Left kidney (tissue), 1 donor: ENCODE measurements at regions not wholly inside any gene's neighbourhood (a gene's known extent, or its start where the extent isn't known, plus 50 kb on each side); places are given as distances from the start of the nearest gene placed in this dataset.

Experiments
- DNase-seq: peaks from one replicate; pipeline ENCODE4 v3.0.0-alpha.2; 2013

DNA sequence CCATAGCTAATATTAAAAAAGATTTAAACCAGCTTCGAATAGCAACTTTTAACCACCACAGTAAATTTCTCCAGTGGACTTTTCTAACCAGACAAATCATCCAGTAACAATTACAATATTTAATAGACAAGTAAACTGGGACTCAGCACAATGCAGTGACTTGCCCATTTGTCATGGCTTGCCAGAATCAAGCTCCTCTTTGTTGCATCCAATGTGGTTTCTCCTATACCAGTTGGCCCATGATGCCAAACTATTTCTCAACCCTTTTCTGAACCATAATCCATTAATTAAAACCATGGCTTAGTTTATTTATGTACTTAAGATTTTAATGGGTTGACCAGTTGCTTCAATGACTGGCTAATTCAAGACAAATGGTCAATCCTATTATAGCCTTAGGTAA lies 64.4 kb downstream of the DIO2 start:
- no peak for DNase-seq

DNA sequence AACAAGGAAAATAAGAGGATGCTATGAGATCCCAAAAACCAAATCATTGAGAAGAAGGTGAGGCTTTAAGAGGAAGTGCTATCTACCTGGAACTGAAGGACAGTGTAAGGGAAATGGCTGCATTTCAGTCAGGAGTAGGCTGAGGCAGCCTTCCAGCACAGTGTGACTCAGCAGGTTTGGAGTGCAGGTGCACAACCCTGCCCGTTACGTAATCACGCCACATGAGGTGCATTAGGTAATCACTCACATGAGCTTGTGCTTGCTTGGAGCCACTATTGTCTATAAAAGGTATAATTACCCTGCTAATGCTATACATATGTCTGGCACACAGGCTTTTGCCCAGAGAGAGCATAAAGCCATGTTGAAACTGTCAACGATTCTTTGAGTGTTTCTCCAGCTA lies 74.9 kb downstream of the DIO2 start:
- no peak for DNase-seq

DNA sequence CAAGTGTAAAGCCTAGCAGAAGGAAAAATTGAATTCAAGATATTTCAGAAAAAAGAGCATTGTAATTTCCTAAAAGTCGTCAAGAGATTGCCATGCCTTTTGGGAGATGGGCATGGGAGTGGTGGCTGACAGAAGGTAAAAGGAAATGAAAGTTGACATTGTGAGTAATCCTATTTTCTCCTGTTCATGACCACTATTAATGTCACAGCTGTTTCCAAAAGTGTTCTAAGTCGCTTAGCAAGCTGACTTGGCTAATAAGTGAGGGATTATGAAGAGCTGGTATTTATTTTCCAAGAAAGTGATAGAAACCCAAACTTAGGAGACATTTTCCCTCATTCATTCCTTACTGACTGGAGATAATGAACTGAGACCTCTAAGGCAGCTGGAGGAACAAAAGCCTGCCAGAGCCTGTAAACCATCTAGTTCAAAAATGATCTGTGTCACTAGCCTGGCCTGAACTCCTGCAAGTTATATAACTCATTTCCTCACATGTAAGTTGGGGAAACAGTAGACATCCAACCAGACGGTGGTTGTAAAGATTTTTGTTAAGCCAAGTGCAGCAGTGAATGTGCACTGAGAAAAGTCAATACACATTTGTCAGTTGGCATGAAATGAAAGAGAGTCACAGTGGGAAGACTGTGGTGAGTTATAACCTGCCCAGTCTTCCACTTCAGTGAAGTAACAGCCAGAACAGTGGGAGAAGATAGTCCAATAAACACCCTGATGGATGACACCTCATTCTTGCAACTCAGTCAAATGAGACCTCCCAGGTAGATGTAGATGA lies 75.8 kb downstream of the DIO2 start:
- DNase-seq, result no peak

DNA sequence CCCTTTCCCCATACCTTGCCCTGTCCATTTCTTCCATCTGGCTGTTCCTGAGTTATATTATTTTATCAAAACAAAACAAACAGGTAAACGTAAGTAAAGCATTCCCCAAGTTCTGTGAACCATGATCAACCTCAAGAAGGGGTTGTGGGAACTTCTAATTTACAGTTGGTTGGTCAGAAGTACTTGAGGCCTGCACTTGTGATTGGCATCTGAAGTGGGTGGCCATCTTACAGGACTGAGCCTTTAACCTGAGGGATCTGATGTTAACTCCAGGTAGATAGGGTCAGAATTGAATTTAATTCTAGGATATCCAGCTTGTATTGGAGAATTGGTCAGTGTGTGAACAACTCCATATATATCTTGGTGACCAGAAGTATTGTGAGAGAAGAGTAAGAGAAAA lies 77.0 kb downstream of the DIO2 start:
- DNase-seq, result no peak

DNA sequence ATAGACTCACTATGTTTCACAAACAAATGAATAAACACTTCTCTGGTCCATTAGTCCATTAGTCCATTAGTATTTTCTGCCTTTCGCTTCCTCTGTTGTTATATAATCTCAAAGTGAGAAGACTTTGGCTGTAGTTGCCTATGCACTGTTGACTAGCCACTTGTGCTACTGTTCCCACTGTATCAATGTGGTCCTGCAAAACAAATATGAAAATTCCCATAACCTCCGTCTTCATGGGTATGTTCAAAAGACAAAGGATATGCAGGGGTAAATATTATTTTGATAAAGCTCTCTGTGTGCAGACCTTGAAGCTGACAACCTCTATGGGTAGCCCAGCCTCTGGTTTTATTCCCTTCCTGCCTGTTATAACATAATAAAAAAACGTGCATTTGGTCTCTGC lies 77.8 kb downstream of the DIO2 start:
- DNase-seq, result no peak

DNA sequence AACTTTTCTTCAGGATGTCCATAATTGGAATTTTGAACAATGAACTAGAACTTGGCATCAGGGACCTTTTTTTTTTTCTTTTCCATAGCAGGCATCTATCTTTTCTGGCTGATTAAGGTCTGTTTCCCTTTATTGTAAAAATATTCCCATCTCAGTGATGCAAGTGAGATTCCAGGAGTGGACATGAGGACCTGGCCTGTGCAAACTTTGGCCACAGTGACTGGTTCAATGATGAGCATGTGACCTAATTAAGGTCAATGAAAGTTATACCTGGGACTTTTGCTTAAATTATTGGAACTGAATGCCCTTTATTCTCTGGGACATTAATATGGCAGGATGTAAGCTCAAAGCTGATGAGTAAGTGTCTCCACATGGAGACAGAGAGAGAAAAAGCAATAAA lies 83.8 kb downstream of the DIO2 start:
- no peak for DNase-seq

DNA sequence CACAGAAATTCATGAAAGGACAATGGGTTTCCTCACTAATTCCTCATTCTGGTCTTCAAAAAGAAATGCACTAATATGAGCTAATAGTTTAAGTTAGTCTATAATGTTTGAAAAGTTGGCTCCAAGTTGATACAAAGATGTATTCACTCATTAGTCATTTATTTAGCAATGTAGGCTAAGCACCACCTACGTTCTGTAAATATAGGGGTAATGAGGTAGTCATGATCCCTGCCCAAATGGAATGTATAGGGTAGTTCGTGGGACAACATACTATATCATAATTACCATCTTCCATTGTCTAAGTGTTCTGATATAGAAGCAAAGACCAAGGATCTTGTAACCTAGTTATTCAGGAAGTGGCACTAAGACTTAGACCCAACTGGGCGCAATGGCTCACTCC lies 86.5 kb downstream of the DIO2 start:
- DNase-seq, result no peak

DNA sequence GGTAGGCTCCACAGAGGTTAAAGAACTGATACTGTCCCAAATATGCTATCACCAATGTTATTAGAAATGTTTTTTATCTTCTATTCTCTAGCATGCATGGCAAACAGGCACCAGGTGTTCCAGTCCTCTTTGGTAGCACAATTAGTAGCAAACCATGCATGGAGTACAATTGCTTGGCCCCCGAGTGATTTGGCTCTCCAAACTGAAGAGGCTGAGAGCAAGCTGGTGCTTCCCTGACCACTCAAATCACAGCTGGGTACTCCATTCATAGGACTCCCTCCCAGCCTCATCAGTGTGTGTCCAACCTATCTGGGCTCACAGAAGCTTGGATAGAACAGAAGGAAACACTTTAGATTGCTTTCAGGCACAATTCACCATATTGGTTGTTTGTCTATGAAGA lies 93.4 kb downstream of the DIO2 start:
- no peak for DNase-seq

DNA sequence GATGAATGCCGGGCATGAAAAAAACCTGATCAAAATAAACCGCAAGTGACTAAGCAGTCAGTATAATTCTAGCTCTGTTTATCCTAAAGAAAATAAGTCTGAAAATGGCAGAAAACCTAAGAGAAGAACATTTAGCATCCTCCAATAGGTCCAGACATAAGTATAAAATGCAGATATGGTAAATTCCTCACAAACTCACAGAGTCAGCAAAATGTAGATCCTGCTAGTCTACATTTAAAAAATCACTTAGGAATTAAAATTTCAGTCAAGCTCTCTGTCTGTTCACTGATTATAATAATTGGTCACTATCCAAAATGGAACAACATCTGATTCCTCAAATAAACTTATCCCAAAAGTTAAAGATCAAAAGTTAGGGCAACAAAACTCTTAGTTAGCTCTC lies 95.1 kb downstream of the DIO2 start:
- no peak for DNase-seq

DNA sequence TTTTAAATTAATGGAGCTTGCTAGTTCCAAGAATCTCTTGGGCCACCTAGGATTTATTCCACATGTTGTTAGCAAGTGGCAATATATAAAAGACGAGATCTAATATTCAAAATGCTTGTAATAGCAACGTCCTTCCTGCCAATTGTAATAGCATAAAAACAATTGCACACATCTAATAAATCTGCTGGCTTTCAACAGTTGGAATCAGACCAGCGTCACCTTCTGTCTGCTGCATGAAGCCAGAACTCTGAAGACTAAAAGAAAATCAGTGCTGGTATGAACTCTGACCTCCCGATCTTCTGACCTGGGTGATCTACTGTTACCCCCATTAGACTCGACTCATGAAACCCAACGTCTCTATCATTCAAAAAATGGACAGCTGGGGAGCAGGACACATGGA lies 100.6 kb downstream of the DIO2 start:
- no peak for DNase-seq

DNA sequence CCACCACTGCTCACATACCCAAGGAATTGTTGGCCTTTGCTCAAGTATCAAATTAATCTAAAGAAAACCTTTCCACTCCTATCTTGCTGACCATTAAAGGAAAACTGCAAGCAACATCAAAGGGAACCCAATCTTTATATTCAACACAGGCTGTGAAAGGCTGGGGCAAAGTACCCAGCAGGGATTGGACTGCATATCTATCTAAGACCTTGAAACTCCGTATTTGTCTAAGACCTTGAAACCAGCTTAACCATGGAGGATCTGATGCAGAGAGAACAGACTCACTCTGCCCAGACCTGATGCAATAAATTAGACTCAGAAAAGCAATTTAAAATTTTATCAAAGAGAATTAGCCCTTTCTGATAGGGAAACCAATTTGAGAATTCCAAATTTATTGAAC lies 102.2 kb downstream of the DIO2 start:
- no peak for DNase-seq

DNA sequence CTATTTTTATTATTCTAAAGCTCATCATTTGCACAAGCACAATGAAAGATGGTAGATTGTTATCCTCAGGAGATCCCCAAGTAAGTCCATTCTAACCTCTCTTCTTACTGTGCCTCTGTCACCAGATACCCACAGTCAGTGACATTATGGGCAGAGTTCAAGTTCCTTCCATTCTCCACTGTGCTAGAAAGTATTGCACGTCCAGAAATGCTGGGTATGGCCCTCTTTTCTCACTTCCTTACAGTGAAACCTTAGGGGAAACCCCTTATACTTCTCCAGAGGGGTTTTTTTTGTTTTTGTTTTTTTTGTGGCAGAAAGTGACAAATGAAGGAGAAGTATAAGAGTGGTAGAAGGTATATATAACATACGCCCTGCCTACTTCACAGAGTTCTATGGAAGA lies 102.9 kb downstream of the DIO2 start:
- DNase-seq, result no peak

DNA sequence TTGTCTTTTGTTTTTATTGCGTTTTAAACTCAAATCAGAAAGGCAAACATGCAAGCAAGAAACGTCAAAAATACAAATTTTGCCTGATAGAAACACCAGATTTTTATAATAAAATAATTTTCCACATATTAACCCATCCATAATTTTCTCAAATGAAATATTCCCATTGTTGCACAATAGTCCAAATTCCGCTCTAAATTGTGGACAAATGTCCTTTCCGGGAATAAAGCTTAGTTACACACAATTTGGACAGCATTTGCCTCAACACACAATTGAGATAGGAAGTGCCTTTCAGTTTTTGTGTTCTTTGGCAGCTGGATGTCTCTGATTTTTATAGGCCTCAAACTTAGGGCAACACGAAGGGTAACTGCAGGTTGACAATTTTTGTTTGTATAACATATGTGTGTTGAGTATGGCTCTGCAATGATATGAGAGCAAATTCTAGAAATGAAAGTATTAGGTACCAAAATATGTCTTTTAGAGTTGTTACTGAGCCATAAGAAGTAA lies 105.8 kb downstream of the DIO2 start:
- no peak for DNase-seq

DNA sequence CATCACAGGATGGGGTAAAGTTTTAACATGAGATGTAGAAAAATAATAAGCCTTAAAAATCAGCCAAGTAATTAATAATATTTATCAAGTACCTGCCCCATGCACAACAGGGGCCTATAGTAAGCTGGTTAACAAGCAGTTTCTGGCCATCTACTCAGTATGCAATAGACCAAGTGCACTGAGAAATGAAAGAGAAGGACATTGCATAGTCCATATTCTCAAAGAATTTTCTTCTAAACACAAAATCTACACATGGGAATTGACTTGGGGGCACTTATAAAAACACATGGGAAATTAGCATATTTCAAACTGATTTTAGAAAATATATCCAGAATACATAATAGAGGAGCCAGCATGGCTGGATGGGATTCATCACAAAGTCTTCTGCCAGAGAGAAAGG lies 109.5 kb downstream of the DIO2 start:
- DNase-seq, result no peak

DNA sequence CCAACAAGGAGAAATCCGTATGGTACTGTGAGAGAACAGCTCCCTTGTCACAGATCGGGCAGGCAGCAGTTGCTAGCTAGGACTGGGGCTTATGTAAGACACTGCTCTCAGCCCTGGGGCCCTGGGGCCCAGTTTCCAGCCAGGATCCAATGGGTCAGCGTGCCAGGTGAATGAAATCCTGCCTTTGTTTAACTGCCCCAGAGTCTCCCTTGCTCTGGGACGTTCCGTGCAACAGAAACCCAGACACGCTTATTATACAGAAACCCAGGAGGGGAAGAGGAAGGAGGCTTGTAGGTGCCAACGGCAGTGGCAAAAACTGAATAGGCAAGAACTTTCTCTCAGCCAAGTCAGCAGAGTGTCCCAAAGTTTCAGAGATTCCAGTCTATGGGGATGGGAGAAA lies 110.6 kb downstream of the DIO2 start:
- no peak for DNase-seq

DNA sequence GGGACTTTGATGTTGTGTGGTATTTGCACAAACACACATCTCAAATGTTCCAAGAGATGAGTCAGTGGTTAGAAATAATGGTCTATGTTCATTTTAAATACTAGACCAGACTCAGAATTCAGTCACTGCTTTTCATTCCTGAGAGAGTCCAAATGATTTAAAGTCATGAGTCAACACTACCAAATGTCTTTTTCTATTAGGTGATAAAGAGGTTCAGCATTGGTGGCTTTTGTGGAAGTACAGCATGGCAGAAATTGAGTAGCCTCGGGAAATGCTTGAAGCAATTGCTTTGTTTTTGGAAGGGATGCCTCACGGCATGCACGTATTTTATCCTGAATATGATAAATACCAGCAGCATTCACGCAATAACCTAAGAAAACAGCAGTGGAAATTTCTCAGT lies 115.7 kb downstream of the DIO2 start:
- DNase-seq, result no peak

DNA sequence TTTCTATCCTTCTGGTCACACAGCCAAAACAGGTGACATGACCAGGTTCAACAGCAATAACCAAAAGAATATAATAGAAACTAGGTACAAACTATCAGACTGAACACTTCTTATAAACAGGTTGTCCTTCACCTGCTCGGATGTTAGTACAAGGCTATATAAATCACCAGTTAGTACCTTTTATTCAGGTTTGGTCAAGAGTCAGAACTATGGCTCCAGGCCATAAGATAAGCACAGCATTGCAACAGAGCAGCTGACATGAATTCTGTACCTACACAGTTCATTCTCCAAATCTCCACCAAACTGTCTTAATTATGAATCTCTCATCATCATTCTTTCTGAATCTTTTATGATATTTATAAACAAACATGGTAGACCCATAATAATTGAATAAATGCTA lies 123.9 kb downstream of the DIO2 start:
- DNase-seq, result no peak

DNA sequence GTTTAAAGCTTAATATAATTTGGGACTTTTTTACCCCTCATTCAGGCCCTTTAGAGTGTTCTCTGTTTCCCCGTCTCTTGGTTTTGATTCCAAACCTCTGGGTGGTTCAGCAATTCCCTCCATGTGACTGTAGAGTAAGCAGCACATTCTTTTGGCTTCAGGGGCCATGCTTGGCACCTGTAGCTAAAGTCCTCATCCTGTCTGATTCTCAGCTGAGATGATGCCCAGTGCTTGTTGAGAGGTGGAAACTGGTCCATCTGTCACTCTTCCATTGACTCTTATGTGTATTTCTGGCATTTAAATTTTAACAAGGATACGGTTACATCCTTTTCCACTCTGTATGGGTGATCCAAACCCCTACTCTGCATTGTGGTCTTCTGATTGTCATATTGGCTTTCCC lies 127.1 kb downstream of the DIO2 start:
- DNase-seq, result no peak

DNA sequence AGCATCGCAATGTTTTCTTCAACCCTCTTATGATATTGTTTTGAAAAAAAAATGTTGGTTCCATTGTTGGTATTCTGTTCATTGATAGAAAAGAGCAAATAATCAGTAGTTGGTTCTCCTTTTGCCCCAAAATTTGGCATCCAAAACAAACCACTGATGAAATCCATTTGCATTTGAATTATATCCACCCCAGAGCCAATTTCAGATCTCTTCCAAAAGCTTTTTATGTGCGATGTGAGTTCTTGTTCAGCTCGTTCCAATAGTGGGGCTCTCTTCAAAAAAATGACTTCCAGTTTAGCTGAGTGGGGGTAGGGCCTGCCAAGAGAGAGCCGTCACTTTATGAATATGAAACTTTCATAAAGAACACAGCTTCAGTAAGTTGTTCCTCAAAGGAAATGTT lies 130.7 kb downstream of the DIO2 start:
- no peak for DNase-seq

DNA sequence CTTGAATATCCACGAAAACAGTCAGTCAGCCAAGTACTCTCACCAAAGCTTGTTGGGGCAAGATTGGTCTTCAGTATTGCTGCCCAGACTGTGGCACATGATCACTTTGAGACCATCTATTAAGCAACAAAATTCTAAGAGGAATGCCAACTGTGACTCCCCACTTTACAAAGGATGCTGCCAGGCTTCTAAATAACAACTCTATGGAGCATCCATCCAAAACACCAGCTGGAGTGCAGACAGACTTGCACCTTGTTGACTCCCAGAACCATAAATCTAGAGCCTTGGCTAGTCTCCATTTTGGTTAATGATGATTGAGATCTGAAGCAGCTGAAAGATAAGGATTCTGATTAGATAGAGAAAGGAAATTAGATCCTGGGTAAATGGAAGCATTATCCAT lies 132.8 kb downstream of the DIO2 start:
- no peak for DNase-seq

DNA sequence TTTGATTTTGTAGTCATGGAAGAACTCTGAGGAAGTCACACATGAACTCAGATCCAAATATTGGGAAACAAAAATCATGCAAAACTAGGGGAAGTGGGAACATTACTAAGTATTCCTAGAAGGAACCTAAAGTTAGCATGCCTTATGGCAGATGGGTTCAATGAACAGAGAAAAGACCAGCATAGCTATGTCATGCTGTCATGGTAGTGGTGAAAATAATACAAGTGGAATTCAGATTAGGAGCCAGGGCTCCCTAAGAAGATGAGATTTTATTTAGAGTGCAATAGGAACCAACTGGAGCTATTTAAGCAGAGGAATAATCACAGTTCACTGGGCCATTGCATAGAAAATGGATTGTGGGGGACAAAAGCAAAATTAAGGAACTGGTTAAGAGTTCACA lies 134.0 kb downstream of the DIO2 start:
- DNase-seq, result no peak

DNA sequence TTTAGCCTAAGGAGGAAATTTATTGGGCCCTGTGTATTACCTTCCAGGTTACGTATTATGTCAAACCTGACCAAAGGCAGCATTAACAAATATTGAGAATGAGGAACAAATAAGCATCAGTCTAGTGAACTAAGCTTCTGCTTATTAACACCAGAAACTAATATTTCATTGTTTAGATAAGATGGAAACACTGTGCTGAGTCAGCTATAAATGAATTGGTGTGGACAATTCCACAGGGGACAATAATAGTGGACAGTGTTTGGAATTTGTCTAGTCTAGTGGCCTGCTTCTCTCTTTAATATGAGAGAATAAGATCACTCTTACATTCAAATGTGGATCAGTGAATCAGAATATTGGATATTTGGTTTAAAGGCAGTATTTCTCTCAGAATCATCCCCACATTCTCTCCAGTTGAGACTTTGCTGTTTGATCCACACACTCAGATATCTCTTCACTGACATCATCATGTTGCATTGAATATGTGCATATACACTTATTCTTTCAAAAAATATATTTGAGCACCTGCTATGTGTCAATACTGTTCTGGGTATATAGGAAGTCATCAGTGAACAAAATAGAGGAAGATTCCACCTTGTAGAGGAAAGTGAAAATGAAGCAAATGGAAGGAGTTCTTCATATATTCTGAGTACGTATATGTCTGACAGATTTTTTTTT lies 136.3 kb downstream of the DIO2 start:
- DNase-seq, result no peak

DNA sequence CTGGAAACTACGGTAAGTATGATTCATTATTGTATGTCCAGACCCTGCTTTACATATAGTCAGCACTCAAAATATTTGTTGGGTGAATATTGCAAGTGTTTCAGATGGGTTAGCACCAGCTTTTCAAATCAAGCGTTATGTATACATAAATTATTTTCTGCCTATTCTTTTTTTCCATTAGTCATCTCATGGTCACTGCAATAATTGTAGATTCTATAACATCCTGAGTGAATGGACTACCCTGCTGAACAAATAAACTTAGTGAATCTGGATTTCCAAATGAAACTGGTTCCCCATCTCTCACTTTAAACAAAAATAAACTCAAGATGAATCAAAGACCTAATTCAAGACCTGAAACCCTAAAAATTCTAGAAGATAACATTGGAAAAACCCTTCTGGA lies 152.3 kb downstream of the DIO2 start:
- DNase-seq, result no peak

DNA sequence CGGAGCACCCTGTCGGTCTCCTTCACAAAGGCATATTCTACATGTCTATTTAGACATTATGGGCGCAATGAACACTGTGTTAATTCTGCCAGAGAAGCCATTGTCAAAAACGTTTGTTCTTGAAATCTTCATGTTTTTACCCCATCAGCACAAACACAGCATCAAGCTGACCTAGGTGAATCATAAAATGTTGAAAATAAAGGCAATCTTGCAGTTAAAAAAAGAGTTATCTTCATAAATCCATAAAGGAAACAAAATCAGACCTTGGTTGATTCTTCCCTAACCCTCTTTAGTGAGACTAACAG lies 154.9 kb downstream of the DIO2 start:
- DNase-seq, result no peak
